HG03045 (cell line): ENCODE measurements at regions not wholly inside any gene's neighbourhood (a gene's known extent, or its start where the extent isn't known, plus 50 kb on each side); places are given as distances from the start of the nearest gene placed in this dataset.
"Not testable (repeated sequence)": the region's sequence is repeated elsewhere in the genome, so short reads cannot be mapped to it uniquely, and the experiment has no call there.

ENCODE experiments used
- ATAC-seq: cut with Tn5 transposase; IDR thresholded peaks from one replicate; pipeline ENCODE4 v1.9.1; 2021; ENCODE audit warnings: mild to moderate bottlenecking, moderate library complexity; ENCODE audit not compliant: unreplicated experiment

GRCh38 chr15:70578196-70578595, 185.2 kb downstream of the UACA start:
- no peak for ATAC-seq

GRCh38 chr15:70576696-70577095, 186.7 kb downstream of the UACA start:
- no peak for ATAC-seq

- ATAC-seq, result no peak
Observed at GRCh38 chr15:70576276-70576675, 187.1 kb downstream of the UACA start.

- ATAC-seq, result no peak
Observed at GRCh38 chr15:70575231-70576226, 187.8 kb downstream of the UACA start.

GRCh38 chr15:70574325-70574724, 189.0 kb downstream of the UACA start:
- not testable (repeated sequence) for ATAC-seq

- ATAC-seq, result no peak
Observed at GRCh38 chr15:70573121-70573850, 190.1 kb downstream of the UACA start.

GRCh38 chr15:70569714-70570231, 193.6 kb downstream of the UACA start:
- no peak for ATAC-seq

- ATAC-seq, result no peak
Observed at GRCh38 chr15:70569091-70569713, 194.2 kb downstream of the UACA start.

GRCh38 chr15:70566989-70567388, 196.4 kb downstream of the UACA start:
- no peak for ATAC-seq

- ATAC-seq, result no peak
Observed at GRCh38 chr15:70566047-70566835, 197.1 kb downstream of the UACA start.

GRCh38 chr15:70563561-70564095, 199.7 kb downstream of the UACA start:
- no peak for ATAC-seq

GRCh38 chr15:70562906-70563305, 200.5 kb downstream of the UACA start:
- no peak for ATAC-seq

- ATAC-seq, result no peak
Observed at GRCh38 chr15:70561885-70562284, 201.5 kb downstream of the UACA start.

GRCh38 chr15:70560617-70561328, 202.6 kb downstream of the UACA start:
- ATAC-seq, result no peak

GRCh38 chr15:70559265-70560239, 203.8 kb downstream of the UACA start:
- ATAC-seq, result no peak

- no peak for ATAC-seq
Observed at GRCh38 chr15:70558406-70559264, 204.7 kb downstream of the UACA start.

- ATAC-seq, result no peak
Observed at GRCh38 chr15:70557521-70558258, 205.7 kb downstream of the UACA start.
